Embryonic facial prominence (tissue), 1 donor: ENCODE measurements at regions not wholly inside any gene's neighbourhood (a gene's known extent, or its start where the extent isn't known, plus 50 kb on each side); places are given as distances from the start of the nearest gene placed in this dataset.

Experiments used
- DNase-seq: peaks from one replicate; pipeline ENCODE4 v3.0.0-alpha.2; 2016; ENCODE audit errors: extremely low spot score

GRCh38 chr2:118290411-118291250 lies 202.4 kb downstream of the INSIG2 start:
- DNase-seq: no peak

DNA sequence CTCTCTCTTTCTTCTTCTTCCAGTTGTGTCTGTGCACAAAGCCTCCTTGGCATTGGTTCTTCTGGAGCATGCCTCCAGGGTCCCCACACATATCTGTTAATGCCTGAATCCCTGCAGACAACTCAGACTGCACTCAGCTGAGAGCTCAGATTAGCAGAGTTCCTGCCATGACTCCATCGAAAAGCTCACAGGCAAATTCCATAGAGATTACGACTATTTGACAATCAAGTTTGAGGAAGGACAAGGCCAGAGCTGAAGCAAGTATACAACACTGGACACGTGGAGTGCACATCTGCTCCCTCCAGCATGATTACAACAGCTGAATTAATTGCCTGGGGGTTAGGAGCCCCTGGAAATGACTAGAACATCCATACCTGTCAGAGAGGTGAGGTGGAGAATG lies 190.7 kb downstream of the INSIG2 start:
- no peak for DNase-seq

- no peak for DNase-seq
These were observed 189.8 kb downstream of the INSIG2 start for GRCh38 chr2:118278046-118278445.

GRCh38 chr2:118274841-118275510 lies 186.7 kb downstream of the INSIG2 start:
- DNase-seq: no peak

GRCh38 chr2:118272391-118272790 lies 184.1 kb downstream of the INSIG2 start:
- DNase-seq: no peak

- DNase-seq: no peak
These were observed 181.3 kb downstream of the INSIG2 start for GRCh38 chr2:118269408-118270051.

GRCh38 chr2:118268268-118268667 lies 180.0 kb downstream of the INSIG2 start:
- no peak for DNase-seq

DNA sequence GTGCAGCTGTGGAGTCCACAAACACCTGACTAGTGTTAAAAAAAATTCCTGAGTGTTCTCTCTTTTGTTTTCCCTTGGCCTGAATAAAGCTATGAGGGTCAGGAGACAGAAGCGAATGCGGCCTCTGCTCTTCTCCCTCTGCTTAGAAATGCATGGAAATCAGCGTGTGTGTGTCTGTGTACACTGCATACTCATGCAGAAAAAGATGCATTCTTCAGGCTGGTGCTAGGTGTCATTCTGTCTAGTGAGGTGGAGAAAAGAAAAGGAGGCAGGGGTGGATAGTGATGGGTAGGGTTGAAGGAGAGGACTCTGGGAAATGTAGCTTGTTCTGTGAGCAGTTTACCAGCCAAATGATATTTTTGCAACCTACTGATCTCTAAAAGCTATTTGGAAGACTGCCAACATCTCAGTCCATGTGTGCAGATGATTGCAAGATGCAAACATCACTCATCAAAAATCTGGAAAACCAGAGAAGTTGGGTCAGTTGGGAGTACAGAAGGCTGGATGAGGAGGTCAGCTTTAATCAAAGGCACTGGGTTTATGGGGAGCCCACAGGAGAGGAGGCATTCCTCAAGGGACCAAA lies 177.7 kb downstream of the INSIG2 start:
- no peak for DNase-seq

DNA sequence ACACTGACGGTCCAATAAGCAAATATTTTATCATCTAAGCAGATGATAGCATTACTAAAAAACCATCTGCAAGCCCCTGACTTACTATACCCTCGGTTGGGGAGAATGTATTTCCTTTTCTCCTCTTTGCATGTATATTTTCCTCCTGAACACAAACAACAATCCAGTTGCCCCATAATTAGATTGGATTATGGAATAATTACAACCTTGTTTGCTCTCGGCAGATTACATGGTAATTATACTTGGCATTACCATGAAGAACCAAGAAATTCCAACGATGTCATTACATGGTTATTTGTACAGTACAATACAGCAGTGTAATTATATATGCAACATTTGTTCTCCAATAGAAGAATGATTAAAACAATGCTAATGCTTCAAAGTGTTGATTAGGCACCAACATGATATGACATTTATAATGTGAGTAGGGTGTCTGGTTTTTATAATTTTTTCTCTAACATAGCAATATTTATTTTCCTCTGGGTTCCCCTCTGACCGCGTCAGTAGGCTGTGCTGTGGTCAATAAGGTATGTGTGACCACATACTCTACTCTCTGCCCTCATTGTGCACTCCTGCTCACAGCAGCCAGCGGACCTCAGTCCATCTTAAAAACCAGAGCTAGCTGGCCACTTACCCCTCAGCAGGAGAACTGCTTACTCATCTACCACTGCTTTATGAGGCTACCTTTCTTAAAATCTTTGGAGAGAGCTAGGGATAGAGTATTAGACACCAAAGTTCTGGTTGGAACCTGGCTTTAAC lies 176.1 kb downstream of the INSIG2 start:
- no peak for DNase-seq

DNA sequence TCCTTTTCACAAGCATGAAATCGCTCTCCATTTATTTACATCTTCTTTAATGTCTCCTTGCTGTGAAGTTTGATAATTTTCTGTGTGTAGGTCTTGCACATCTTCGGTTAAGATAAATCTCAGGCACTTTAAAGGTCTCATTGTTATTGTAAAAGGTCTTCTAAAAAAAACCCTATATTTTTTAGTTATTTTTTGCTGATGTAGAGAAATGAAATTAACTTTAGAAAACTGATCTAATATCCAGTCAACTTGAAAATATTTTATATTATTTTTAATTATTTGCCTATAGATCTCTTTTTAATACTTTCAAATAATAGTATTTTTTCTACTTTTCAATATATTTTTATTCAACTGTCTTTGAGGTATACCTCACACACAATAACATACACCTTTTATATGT lies 169.4 kb downstream of the INSIG2 start:
- DNase-seq: no peak

- DNase-seq: no peak
These were observed 167.6 kb downstream of the INSIG2 start for GRCh38 chr2:118255771-118256372.

GRCh38 chr2:118255301-118255700 lies 167.0 kb downstream of the INSIG2 start:
- no peak for DNase-seq

DNA sequence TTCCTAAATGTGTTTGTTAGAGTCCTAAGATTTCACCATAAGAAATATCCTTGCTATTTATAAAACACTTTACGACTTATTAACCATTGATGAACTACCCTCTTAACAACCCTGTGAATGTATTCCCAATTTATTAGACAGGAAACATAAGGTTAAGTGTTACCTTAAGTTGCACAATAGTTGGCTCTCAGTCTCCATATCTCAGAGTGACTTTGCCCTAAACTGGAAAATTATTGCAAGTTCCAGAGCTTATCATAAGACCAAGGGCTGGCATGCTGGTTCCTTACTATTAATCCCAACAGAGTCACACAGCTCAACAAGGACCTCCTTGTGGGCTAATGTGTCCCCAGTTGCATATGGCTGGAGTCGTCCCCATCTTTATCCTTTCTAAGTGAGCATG lies 165.8 kb downstream of the INSIG2 start:
- no peak for DNase-seq

DNA sequence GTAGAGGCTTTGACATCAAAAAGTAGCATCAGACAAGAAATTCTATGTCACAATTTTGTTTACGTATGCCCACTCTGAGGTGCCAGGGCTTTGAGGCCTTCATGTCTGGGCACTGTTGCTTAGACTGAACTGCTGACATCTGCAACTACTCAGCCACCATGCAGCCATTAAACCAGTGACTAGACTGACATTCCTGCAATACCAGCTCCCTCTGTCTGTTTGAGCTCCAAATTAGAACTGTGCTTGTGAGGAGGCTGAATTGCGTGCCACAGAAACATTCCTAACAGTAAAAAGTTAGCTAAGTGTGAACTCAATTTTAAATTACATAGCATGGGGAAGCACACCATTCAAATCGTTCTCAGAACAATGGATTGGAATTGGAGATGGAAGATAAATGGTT lies 163.2 kb downstream of the INSIG2 start:
- DNase-seq: no peak

DNA sequence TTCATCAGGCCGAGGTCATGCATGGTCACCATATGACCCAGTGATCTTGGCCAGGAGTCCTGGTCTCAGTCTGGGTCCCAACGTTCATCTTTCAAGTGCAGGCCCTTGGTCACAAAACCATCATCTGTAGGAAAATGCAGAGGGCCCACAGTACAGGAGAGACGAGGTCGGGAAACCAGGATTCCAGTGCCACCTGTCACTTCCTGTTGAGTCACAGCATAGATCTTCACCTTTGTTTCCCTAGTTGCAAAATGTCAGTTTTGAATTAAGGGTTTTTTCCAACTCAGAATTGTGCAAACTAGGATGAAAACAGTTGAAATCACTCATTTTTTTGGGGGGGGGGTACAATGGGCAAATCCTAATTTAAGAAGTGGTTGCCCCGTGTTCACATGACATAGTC lies 162.2 kb downstream of the INSIG2 start:
- DNase-seq: no peak

DNA sequence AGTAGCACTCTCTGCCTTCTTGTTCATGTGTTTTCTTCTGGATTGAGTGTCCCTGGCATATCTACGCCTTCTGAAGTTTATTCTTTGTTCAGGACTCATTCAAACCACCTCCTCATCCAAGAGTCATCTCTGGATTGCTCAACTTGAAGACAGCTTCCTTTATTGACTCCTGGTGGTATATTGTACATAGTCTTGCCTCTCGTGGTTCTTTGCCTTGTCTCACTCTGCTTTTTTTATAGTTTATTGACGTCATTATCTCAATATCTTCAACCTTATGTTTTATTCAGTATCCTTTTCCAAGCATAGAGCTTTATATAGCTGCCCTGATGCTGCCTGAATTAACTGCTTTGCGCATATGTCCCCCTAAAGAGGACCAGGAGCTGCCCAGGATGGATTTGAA lies 161.7 kb downstream of the INSIG2 start:
- DNase-seq: no peak

DNA sequence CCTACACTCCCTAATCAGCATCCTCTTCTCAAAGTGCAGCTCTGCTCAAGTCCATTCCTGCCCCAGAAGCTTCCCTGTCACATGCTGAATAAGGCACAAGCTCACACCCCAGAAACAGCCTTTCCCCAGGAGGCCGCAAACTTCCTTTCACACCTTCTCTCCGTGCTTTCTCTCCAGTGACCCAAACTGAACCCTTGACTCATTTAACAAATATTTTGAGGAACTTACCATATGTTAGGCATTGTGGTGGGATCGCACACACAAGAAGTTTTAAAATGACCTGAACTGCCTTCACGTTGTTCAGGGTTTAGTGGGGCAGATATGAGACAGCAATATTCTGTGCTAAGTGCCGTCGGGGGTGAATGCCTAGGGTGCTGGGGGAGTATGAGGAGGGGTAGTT lies 161.3 kb downstream of the INSIG2 start:
- DNase-seq: no peak

GRCh38 chr2:118246726-118247125 lies 158.5 kb downstream of the INSIG2 start:
- no peak for DNase-seq

DNA sequence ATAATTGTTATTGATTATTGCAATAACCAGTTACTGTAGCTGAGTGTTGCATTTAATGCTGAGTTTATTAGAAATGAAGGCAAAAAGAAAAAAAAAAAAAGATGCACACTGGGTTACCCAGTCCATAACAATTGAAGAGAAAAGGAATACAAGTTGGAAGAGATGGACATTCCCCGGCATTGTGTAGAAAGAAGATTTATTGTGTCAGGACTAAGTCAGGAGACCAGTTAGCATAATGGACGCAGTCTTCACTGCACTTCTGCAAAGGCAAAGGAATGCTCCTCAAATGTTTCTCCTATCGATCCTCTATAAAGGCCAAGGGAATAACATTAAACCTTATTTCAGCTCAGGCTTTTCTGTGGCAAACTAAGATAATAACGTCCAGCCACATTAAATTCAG lies 157.8 kb downstream of the INSIG2 start:
- no peak for DNase-seq

DNA sequence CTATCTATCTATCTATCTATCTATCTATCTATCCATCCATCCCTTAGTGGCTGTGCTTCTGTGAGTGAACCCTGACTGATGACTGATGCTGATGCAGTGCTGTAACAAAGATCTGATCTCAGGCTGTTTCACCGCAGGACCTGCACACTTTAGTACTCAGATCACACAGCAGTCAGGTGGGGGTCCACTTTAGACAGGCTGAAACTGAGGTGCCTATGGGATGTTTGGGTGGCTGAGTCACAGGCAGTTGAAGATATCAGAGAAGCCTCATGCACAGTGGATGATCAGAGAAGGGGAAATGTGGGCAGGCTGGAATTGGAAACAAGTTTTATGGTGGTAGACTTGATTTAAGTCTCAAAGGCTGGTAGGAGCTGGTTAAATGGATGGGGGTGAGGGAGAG lies 156.4 kb downstream of the INSIG2 start:
- DNase-seq: no peak

DNA sequence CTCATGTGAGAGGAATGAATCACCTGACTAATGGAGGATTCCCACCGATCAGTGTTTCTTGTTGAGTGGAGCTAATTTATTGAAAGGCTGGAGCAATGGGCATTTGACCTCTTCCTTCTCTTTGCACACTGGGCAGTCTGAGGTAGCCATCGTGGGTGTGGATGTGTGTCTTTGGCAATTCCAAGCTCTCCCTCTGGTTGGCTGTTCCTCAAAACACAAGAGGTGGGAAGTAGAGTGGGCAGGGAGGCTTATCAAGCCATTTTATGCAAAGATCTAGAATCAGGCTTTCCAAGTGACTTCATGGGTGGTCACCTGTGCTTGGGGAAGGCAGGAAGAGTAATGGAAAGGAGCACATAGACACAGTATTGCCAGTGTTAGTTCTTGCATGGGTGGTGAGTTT lies 154.8 kb downstream of the INSIG2 start:
- no peak for DNase-seq
